WTC11 (cell line): ENCODE measurements at regions not wholly inside any gene's neighbourhood (a gene's known extent, or its start where the extent isn't known, plus 50 kb on each side); places are given as distances from the start of the nearest gene placed in this dataset.

Experiments
- ATF1 ChIP-seq: sonication (generic); formaldehyde crosslinking; IDR thresholded peaks from 2 replicates; pipeline ENCODE4 v1.8.1; 2023; ENCODE audit warnings: mild to moderate bottlenecking, moderate library complexity, missing genetic modification reagents
- CTCF ChIP-seq: fragments of 200-600 bp; IDR thresholded peaks from 2 replicates; pipeline ENCODE4 v1.8.0; 2022; ENCODE audit warnings: antibody characterized with exemption
- IRF2 ChIP-seq: sonication (generic); formaldehyde crosslinking; IDR thresholded peaks from 2 replicates; pipeline ENCODE4 v1.8.0; 2022; ENCODE audit warnings: low read depth, missing genetic modification reagents, borderline replicate concordance
- JAZF1 ChIP-seq: fragments of 250-450 bp; sonication (Bioruptor Pico); IDR thresholded peaks from 2 replicates; pipeline ENCODE4 v1.9.0; 2021; ENCODE audit warnings: moderate library complexity, mild to moderate bottlenecking, inconsistent platforms
- MAX ChIP-seq: sonication (generic); formaldehyde crosslinking; IDR thresholded peaks from 2 replicates; pipeline ENCODE4 v1.8.0; 2022; ENCODE audit warnings: mild to moderate bottlenecking, missing genetic modification reagents
- NFYB ChIP-seq: sonication (generic); formaldehyde crosslinking; conservative IDR thresholded peaks from 2 replicates; pipeline ENCODE4 v1.8.0; 2022; ENCODE audit warnings: low read depth, missing genetic modification reagents
- NR2C2 ChIP-seq: sonication (generic); formaldehyde crosslinking; IDR thresholded peaks from 2 replicates; pipeline ENCODE4 v1.8.0; 2022; ENCODE audit warnings: mild to moderate bottlenecking, missing genetic modification reagents
- USF1 ChIP-seq: sonication (generic); formaldehyde crosslinking; IDR thresholded peaks from 2 replicates; pipeline ENCODE4 v1.8.0; 2022; ENCODE audit warnings: mild to moderate bottlenecking, missing genetic modification reagents

- TF ChIP-seq CTCF (no peak), ATF1 (CRISPR knock-in tag) (no peak), JAZF1 (no peak), MAX (CRISPR knock-in tag) (no peak), NR2C2 (CRISPR knock-in tag) (no peak), NFYB (CRISPR knock-in tag) (no peak), USF1 (CRISPR knock-in tag) (no peak), IRF2 (CRISPR knock-in tag) (no peak)
These were observed 277.3 kb downstream of the UACA start for GRCh38 chr15:70486012-70486411.
